ENCODE measurements at regions not wholly inside any gene's neighbourhood (a gene's known extent, or its start where the extent isn't known, plus 50 kb on each side); places are given as distances from the start of the nearest gene placed in this dataset.
A peak's percentile ranks its signal among the peaks of the same experiment; 100 is the strongest.

DNA sequence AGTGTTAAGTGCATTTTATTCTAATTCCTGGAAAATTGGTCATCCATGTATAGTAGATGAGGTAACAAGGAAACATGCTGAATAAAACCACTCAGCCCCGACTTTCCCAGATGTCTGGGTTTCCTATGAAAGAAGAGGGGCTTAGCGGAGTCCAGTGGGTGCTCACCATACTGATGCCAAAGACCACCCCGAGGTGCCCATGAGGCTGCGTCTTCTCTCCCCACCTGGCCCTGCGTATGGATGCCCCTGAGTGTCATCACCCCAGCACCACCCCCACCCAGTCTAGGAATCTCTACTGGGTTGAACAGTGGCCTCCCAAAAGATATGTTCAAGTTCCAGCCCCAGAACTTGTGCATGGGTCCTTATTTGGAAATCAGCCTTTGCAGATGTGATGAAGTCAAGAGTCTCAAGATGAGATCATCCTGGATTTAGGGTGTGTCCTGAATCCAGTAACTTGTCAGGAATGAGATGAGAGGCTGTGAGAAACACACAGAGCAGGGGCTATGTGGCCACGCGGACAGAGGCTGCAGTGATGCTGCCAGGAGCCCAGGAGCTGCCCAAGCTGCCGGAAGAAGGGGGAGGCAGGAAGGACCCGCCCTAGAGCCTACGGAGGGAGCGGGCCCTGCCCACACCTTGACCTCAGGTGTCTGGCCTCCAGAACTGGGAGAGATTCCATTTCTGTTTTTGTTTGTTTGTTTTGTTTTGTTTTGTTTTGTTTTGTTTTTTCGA, 124.6 kb upstream of the CDH4 start:
- no peak overlapping the region for H2AFZ ChIP-seq (ENCODE audit: low read depth, low read length)
- Mint-ChIP-seq H3K27me3 (ENCODE audit: low read depth, unreplicated experiment) (peaks cover 22% of the 10 kb centered on the region), H3K27ac (ENCODE audit: unreplicated experiment) (peak overlapping the region; percentile 98), H3K36me3 (ENCODE audit: low read depth, unreplicated experiment) (peaks cover 2% of the 10 kb centered on the region), H3K4me3 (ENCODE audit: unreplicated experiment) (no peak overlapping the region), H3K4me1 (ENCODE audit: low read depth, unreplicated experiment) (peaks cover 15% of the 10 kb centered on the region), H3K9me3 (ENCODE audit: unreplicated experiment) (peaks cover 3% of the 10 kb centered on the region)
- TF ChIP-seq, protein P1, sequence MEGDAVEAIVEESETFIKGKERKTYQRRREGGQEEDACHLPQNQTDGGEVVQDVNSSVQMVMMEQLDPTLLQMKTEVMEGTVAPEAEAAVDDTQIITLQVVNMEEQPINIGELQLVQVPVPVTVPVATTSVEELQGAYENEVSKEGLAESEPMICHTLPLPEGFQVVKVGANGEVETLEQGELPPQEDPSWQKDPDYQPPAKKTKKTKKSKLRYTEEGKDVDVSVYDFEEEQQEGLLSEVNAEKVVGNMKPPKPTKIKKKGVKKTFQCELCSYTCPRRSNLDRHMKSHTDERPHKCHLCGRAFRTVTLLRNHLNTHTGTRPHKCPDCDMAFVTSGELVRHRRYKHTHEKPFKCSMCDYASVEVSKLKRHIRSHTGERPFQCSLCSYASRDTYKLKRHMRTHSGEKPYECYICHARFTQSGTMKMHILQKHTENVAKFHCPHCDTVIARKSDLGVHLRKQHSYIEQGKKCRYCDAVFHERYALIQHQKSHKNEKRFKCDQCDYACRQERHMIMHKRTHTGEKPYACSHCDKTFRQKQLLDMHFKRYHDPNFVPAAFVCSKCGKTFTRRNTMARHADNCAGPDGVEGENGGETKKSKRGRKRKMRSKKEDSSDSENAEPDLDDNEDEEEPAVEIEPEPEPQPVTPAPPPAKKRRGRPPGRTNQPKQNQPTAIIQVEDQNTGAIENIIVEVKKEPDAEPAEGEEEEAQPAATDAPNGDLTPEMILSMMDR (IDR thresholded peaks at IDR 0.05; ENCODE audit: insufficient read depth, low read depth, low read length): no peak
- TF ChIP-seq EZH2 (IDR thresholded peaks at IDR 0.05; ENCODE audit: insufficient read depth, low read length): no peak
- H3K9me3 ChIP-seq (ENCODE audit: insufficient read depth, low read depth, low read length): no peaks in the 10 kb centered on the region
- no peak overlapping the region for H3K9ac ChIP-seq (ENCODE audit: low read length)
- H3K27me3 ChIP-seq (ENCODE audit: insufficient read depth, low read length): no peaks in the 10 kb centered on the region
- FAIRE-seq (no peak), DNase-seq (ENCODE audit: low read depth) (peak; percentile 88)
- peak overlapping the region; percentile 60 for H3K27ac ChIP-seq (ENCODE audit: low read depth, low read length)
- no peaks in the 10 kb centered on the region for H3K36me3 ChIP-seq (ENCODE audit: insufficient read depth, low read length)
- no peaks in the 10 kb centered on the region for H4K20me1 ChIP-seq (ENCODE audit: insufficient read depth, low read length)
- no peaks in the 10 kb centered on the region for H3K79me2 ChIP-seq (ENCODE audit: insufficient read depth, low read length)
- H3K4me1 ChIP-seq (ENCODE audit: insufficient read depth, low read length): peaks cover 6% of the 10 kb centered on the region
- no peak overlapping the region for H3K4me3 ChIP-seq (ENCODE audit: insufficient read depth, low read depth, low read length)
- H3K4me2 ChIP-seq (ENCODE audit: low read length): no peak overlapping the region

DNA sequence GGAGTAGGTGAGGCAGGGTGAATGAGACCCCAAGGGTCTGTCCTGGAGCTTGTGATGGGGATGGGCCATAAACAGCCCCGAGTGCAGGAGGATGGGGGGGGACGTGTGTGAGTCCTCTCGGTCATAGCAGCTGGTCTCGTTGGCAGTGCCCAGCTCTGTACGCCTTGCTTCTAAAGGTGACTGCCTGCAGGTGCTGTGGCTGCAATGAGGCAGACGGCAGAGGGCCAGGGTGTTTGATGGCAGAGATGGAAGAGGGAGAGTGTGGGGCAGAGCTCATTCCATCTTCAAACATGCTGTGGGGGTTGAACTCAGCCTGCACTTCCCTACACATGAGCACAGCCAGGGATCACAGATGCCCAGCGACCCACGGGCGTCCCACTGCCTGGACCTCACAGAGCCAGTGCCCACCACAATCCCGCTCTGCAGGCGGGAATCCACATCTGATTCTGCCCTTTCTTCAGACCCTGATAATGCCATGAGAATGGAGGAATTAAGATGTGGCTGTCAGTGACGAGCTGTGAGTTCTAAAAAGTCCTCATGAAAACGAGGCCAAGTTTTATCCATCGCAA, 123.3 kb upstream of the CDH4 start:
- peaks cover 3% of the 10 kb centered on the region for H3K9me3 Mint-ChIP-seq (ENCODE audit: unreplicated experiment)
- H3K36me3 ChIP-seq (ENCODE audit: insufficient read depth, low read length): no peaks in the 10 kb centered on the region
- H3K4me3 ChIP-seq (ENCODE audit: insufficient read depth, low read depth, low read length): no peak overlapping the region
- peaks cover 6% of the 10 kb centered on the region for H3K4me1 ChIP-seq (ENCODE audit: insufficient read depth, low read length)
- no peaks in the 10 kb centered on the region for H3K79me2 ChIP-seq (ENCODE audit: insufficient read depth, low read length)
- H3K27ac Mint-ChIP-seq (ENCODE audit: unreplicated experiment): no peak overlapping the region
- peaks cover 24% of the 10 kb centered on the region for H3K27me3 Mint-ChIP-seq (ENCODE audit: low read depth, unreplicated experiment)
- no peak overlapping the region for H3K4me3 Mint-ChIP-seq (ENCODE audit: unreplicated experiment)
- H3K9me3 ChIP-seq (ENCODE audit: insufficient read depth, low read depth, low read length): no peaks in the 10 kb centered on the region
- no peaks in the 10 kb centered on the region for H4K20me1 ChIP-seq (ENCODE audit: insufficient read depth, low read length)
- H3K4me2 ChIP-seq (ENCODE audit: low read length): no peak overlapping the region
- H3K4me1 Mint-ChIP-seq (ENCODE audit: low read depth, unreplicated experiment): peaks cover 15% of the 10 kb centered on the region
- peaks cover 1% of the 10 kb centered on the region for H3K27me3 ChIP-seq (ENCODE audit: insufficient read depth, low read length)
- H3K36me3 Mint-ChIP-seq (ENCODE audit: low read depth, unreplicated experiment): peaks cover 2% of the 10 kb centered on the region
- no peak for DNase-seq (ENCODE audit: low read depth)
- no peak overlapping the region for H3K27ac ChIP-seq (ENCODE audit: low read depth, low read length)
- FAIRE-seq: no peak
- no peak for TF ChIP-seq EZH2 (IDR thresholded peaks at IDR 0.05; ENCODE audit: insufficient read depth, low read length)
- TF ChIP-seq, protein P1 (IDR thresholded peaks at IDR 0.05; ENCODE audit: insufficient read depth, low read depth, low read length): no peak
- no peak overlapping the region for H3K9ac ChIP-seq (ENCODE audit: low read length)
- no peak overlapping the region for H2AFZ ChIP-seq (ENCODE audit: low read depth, low read length)

DNA sequence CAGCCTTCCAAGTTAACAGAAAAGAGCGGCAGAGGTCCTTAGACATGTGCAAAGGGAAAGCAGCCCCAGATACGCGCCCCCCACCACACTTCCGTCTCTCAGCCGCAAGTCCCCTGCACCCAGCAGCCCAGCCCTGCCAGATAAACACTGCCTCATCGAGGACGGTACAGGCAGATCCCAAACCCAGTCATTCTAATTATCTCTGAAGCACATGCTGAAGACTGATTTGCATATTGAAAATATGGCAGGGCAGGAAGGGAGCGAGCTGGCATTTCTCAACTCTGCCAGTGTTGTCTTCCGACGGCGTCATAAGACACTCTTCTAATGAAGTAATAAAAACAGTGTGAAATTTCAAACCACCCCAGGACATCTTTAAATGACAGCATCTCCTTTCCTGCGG, 122.8 kb upstream of the CDH4 start:
- Histone ChIP-seq H3K27ac (ENCODE audit: low read depth, low read length) (no peak overlapping the region), H3K36me3 (ENCODE audit: insufficient read depth, low read length) (no peaks in the 10 kb centered on the region), H3K4me3 (ENCODE audit: insufficient read depth, low read depth, low read length) (no peak overlapping the region), H4K20me1 (ENCODE audit: insufficient read depth, low read length) (no peaks in the 10 kb centered on the region), H3K27me3 (ENCODE audit: insufficient read depth, low read length) (peaks cover 6% of the 10 kb centered on the region), H3K9ac (ENCODE audit: low read length) (no peak overlapping the region), H3K4me2 (ENCODE audit: low read length) (no peak overlapping the region), H3K79me2 (ENCODE audit: insufficient read depth, low read length) (no peaks in the 10 kb centered on the region), H3K9me3 (ENCODE audit: insufficient read depth, low read depth, low read length) (no peaks in the 10 kb centered on the region), H3K4me1 (ENCODE audit: insufficient read depth, low read length) (peaks cover 6% of the 10 kb centered on the region), H2AFZ (ENCODE audit: low read depth, low read length) (no peak overlapping the region)
- DNase-seq (ENCODE audit: low read depth) (no peak), FAIRE-seq (no peak)
- Mint-ChIP-seq H3K4me3 (ENCODE audit: unreplicated experiment) (no peak overlapping the region), H3K36me3 (ENCODE audit: low read depth, unreplicated experiment) (peaks cover 2% of the 10 kb centered on the region), H3K4me1 (ENCODE audit: low read depth, unreplicated experiment) (peaks cover 15% of the 10 kb centered on the region), H3K27ac (ENCODE audit: unreplicated experiment) (peak overlapping the region; percentile 34), H3K27me3 (ENCODE audit: low read depth, unreplicated experiment) (peaks cover 28% of the 10 kb centered on the region), H3K9me3 (ENCODE audit: unreplicated experiment) (peaks cover 3% of the 10 kb centered on the region)
- TF ChIP-seq, protein P1 (IDR thresholded peaks at IDR 0.05; ENCODE audit: insufficient read depth, low read depth, low read length): no peak
- no peak for TF ChIP-seq EZH2 (IDR thresholded peaks at IDR 0.05; ENCODE audit: insufficient read depth, low read length)

All from astrocyte (in vitro differentiated cells and primary cell).